H1 (cell line): ENCODE measurements at regions not wholly inside any gene's neighbourhood (a gene's known extent, or its start where the extent isn't known, plus 50 kb on each side); places are given as distances from the start of the nearest gene placed in this dataset.

Experiments used
- CTCF ChIA-PET: fragments of 300-600 bp; sonication (Branson Sonifier 250); formaldehyde crosslinking; loops from one replicate; lab custom pipeline; 2021; ENCODE audit not compliant: partially characterized antibody; lab: Charles Lee
- POLR2A ChIA-PET: fragments of 300-600 bp; sonication (Branson Sonifier 250); formaldehyde crosslinking; loops from one replicate; lab custom pipeline; 2021; ENCODE audit warnings: inconsistent platforms; ENCODE audit not compliant: partially characterized antibody; lab: Charles Lee
- DNase-seq, 2 experiments: peaks; one replicate each; pipeline versions ENCODE4 v3.0.0 to v3.0.0-alpha.2; 2010 to 2022; ENCODE audit warnings: low spot score in 2 of 2, low read depth in 1 of 2, mixed read lengths in 1 of 2
- FAIRE-seq: peaks from 2 replicates; lab custom pipeline; 2011; peaks lifted over from hg19 to GRCh38; lab: Jason Lieb, UNC
- H2AFZ ChIP-seq: 2 replicates; pipeline ENCODE4 v1.8.1; 2012; ENCODE audit warnings: low read length, inconsistent platforms
- H2AK5ac ChIP-seq: 2 replicates; pipeline ENCODE4 v1.6.1; 2013; ENCODE audit warnings: low read depth, low read length
- H2BK120ac ChIP-seq: replicated peaks from 2 replicates; pipeline ENCODE3; 2013; ENCODE audit warnings: low read depth, low read length, inconsistent platforms
- H2BK12ac ChIP-seq: 2 replicates; pipeline ENCODE4 v1.6.1; 2013; ENCODE audit warnings: low read depth, low read length
- H2BK15ac ChIP-seq: 2 replicates; pipeline ENCODE4 v1.6.1; 2013; ENCODE audit warnings: low read length
- H2BK20ac ChIP-seq: 2 replicates; pipeline ENCODE4 v1.6.1; 2013; ENCODE audit warnings: low read length
- H2BK5ac ChIP-seq: 2 replicates; pipeline ENCODE4 v1.6.1; 2013; ENCODE audit warnings: low read depth, low read length
- H3K14ac ChIP-seq: 2 replicates; pipeline ENCODE4 v1.6.1; 2013; ENCODE audit warnings: inconsistent platforms; ENCODE audit not compliant: insufficient read length
- H3K18ac ChIP-seq: 2 replicates; pipeline ENCODE4 v1.6.1; 2013; ENCODE audit warnings: low read length; ENCODE audit errors: extremely low read depth
- H3K23ac ChIP-seq: 2 replicates; pipeline ENCODE4 v1.6.1; 2013; ENCODE audit warnings: inconsistent platforms; ENCODE audit not compliant: insufficient read length
- H3K23me2 ChIP-seq: 2 replicates; pipeline ENCODE4 v1.6.1; 2013; ENCODE audit warnings: low read depth, low read length
- H3K27ac ChIP-seq: 2 replicates; pipeline ENCODE4 v1.6.1; 2011; ENCODE audit warnings: low read depth, low read length, inconsistent platforms
- H3K27me3 ChIP-seq, 4 experiments: replicated peaks in 1 of 4; 1 replicate in 1 of 4; 2 replicates in 3 of 4; pipeline versions ENCODE4 v1.6.1 to v1.8.1; 2011 to 2013; ENCODE audit warnings: low read length in 3 of 4, mild to moderate bottlenecking in 3 of 4, inconsistent platforms in 2 of 4, mixed read lengths in 2 of 4, moderate library complexity in 1 of 4; ENCODE audit not compliant: control insufficient read depth in 3 of 4, insufficient read depth in 3 of 4; ENCODE audit errors: extremely low read depth in 1 of 4
- H3K36me3 ChIP-seq, 4 experiments: 2 replicates each; pipeline versions ENCODE4 v1.6.1 to v1.8.1; 2011 to 2013; ENCODE audit warnings: mild to moderate bottlenecking in 4 of 4, low read length in 3 of 4, moderate library complexity in 2 of 4, control low read depth in 1 of 4, inconsistent platforms in 1 of 4; ENCODE audit not compliant: insufficient read depth in 4 of 4, control insufficient read depth in 2 of 4
- H3K4ac ChIP-seq: replicated peaks from 2 replicates; pipeline ENCODE3; 2013; ENCODE audit warnings: low read length, low read depth, mixed read lengths, inconsistent platforms; ENCODE audit not compliant: insufficient read length
- H3K4me1 ChIP-seq, 4 experiments: replicated peaks in 1 of 4; 1 replicate in 1 of 4; 2 replicates in 3 of 4; pipeline versions ENCODE4 v1.6.1 to v1.8.1; 2011 to 2013; ENCODE audit warnings: low read length in 3 of 4, inconsistent platforms in 2 of 4, mixed read lengths in 1 of 4; ENCODE audit not compliant: insufficient read depth in 4 of 4, control insufficient read depth in 3 of 4
- H3K4me2 ChIP-seq, 2 experiments: 2 replicates each; pipeline versions ENCODE4 v1.6.1 to v1.8.1; 2011 to 2013; ENCODE audit warnings: low read depth in 2 of 2, low read length in 2 of 2, control low read depth in 1 of 2, inconsistent platforms in 1 of 2, mild to moderate bottlenecking in 1 of 2; ENCODE audit not compliant: insufficient read depth in 1 of 2
- H3K4me3 ChIP-seq, 4 experiments: fragments of 200-600, 300-600 bp in 1 of 4; sonication (generic), shearing (Covaris generic), sonication (Bioruptor Twin) in 1 of 4; 2 replicates each; pipeline versions ENCODE4 v1.5.1 to v1.8.1; 2011 to 2016; ENCODE audit warnings: low read length in 4 of 4, low read depth in 3 of 4, control low read depth in 2 of 4, inconsistent platforms in 2 of 4, mild to moderate bottlenecking in 2 of 4, mixed read lengths in 1 of 4, moderate library complexity in 1 of 4; ENCODE audit not compliant: insufficient read depth in 2 of 4; ENCODE audit errors: extremely low read depth in 1 of 4
- H3K56ac ChIP-seq: replicated peaks from 2 replicates; pipeline ENCODE3; 2013; ENCODE audit warnings: low read depth, mild to moderate bottlenecking, mixed read lengths, low read length, inconsistent platforms; ENCODE audit not compliant: insufficient read length
- H3K79me1 ChIP-seq: 2 replicates; pipeline ENCODE4 v1.6.1; 2013; ENCODE audit warnings: low read depth, low read length, control low read depth
- H3K79me2 ChIP-seq, 2 experiments: 2 replicates each; pipeline versions ENCODE4 v1.6.1 to v1.8.1; 2012 to 2013; ENCODE audit warnings: low read length in 2 of 2, mild to moderate bottlenecking in 2 of 2, inconsistent platforms in 1 of 2; ENCODE audit not compliant: insufficient read depth in 2 of 2, control insufficient read depth in 1 of 2
- H3K9ac ChIP-seq, 4 experiments: replicated peaks in 1 of 4; 1 replicate in 1 of 4; 2 replicates in 3 of 4; pipeline versions ENCODE4 v1.6.1 to v1.8.1; 2011 to 2013; ENCODE audit warnings: low read depth in 3 of 4, low read length in 3 of 4, control low read depth in 2 of 4, mild to moderate bottlenecking in 2 of 4, moderate library complexity in 2 of 4, inconsistent platforms in 1 of 4; ENCODE audit errors: extremely low read depth in 1 of 4
- H3K9me3 ChIP-seq, 2 experiments: 2 replicates each; pipeline versions ENCODE4 v1.6.1 to v1.8.1; 2012 to 2013; ENCODE audit warnings: mild to moderate bottlenecking in 2 of 2, moderate library complexity in 2 of 2, control low read depth in 1 of 2, inconsistent platforms in 1 of 2, low read depth in 1 of 2, low read length in 1 of 2, mixed read lengths in 1 of 2; ENCODE audit not compliant: insufficient read depth in 2 of 2
- H4K20me1 ChIP-seq, 2 experiments: replicated peaks in 1 of 2; 2 replicates each; pipeline versions ENCODE3 to v1.8.1; 2011 to 2013; ENCODE audit warnings: inconsistent platforms in 2 of 2, low read length in 2 of 2, mild to moderate bottlenecking in 1 of 2; ENCODE audit not compliant: insufficient read depth in 2 of 2, control insufficient read depth in 1 of 2
- H4K5ac ChIP-seq: 2 replicates; pipeline ENCODE4 v1.6.1; 2013; ENCODE audit warnings: low read length, low read depth, mixed read lengths, inconsistent platforms; ENCODE audit not compliant: insufficient read length
- H4K8ac ChIP-seq: 2 replicates; pipeline ENCODE4 v1.8.0; 2013; ENCODE audit warnings: mild to moderate bottlenecking, moderate library complexity, low read length, inconsistent platforms; ENCODE audit not compliant: insufficient read depth; ENCODE audit errors: extremely low read depth
- H4K91ac ChIP-seq: replicated peaks from 2 replicates; pipeline ENCODE3; 2013; ENCODE audit warnings: low read length, mixed read lengths, inconsistent platforms; ENCODE audit not compliant: insufficient read length
- CREB1 ChIP-seq: IDR thresholded peaks from 2 replicates; pipeline ENCODE4 v1.6.1; 2012; ENCODE audit warnings: inconsistent platforms
- CTBP2 ChIP-seq: IDR thresholded peaks from 2 replicates; pipeline ENCODE4 v1.7.0; 2011; ENCODE audit warnings: borderline replicate concordance, mild to moderate bottlenecking, moderate library complexity, mixed read lengths, low read length; ENCODE audit not compliant: insufficient read depth, insufficient read length
- EGR1 ChIP-seq: IDR thresholded peaks from 2 replicates; pipeline ENCODE4 v1.6.1; 2011; ENCODE audit warnings: low read depth, low read length, borderline replicate concordance
- EZH2 ChIP-seq: fragments of 200-600 bp; sonication (generic); IDR thresholded peaks from 2 replicates; pipeline ENCODE4 v1.7.1; 2012; ENCODE audit warnings: low read depth, mild to moderate bottlenecking, moderate library complexity, low read length, inconsistent platforms; ENCODE audit not compliant: severe bottlenecking
- FOSL1 ChIP-seq: IDR thresholded peaks from 2 replicates; pipeline ENCODE4 v1.6.1; 2011; ENCODE audit warnings: mild to moderate bottlenecking, low read depth, low read length, moderate library complexity; ENCODE audit not compliant: insufficient read depth
- KDM1A ChIP-seq: fragments of 200-600, 300-600 bp; sonication (generic); IDR thresholded peaks from 2 replicates; pipeline ENCODE4 v1.7.1; 2016; ENCODE audit warnings: mild to moderate bottlenecking, low read length, borderline replicate concordance
- KDM4A ChIP-seq: IDR thresholded peaks from one replicate; pipeline ENCODE4 v1.7.1; 2012; ENCODE audit warnings: low read depth, mild to moderate bottlenecking, moderate library complexity, low read length, inconsistent platforms; ENCODE audit not compliant: severe bottlenecking
- MAFK ChIP-seq: IDR thresholded peaks from 2 replicates; pipeline ENCODE4 v1.6.1; 2012; ENCODE audit warnings: low read depth, mild to moderate bottlenecking, improper control_type of control experiment, low read length
- MAX ChIP-seq: IDR thresholded peaks from 2 replicates; pipeline ENCODE4 v1.6.1; 2012; ENCODE audit warnings: inconsistent platforms
- PHF8 ChIP-seq: fragments of 200-600 bp; sonication (generic); conservative IDR thresholded peaks from 2 replicates; pipeline ENCODE4 v1.7.1; 2012; ENCODE audit warnings: low read depth, mild to moderate bottlenecking, inconsistent platforms, low read length, moderate library complexity
- POLR2AphosphoS5 ChIP-seq: IDR thresholded peaks from 2 replicates; pipeline ENCODE4 v1.6.1; 2011; ENCODE audit warnings: low read depth, low read length
- TAF1 ChIP-seq: IDR thresholded peaks from 2 replicates; pipeline ENCODE4 v1.6.1; 2011; ENCODE audit warnings: mild to moderate bottlenecking, low read depth, low read length
- TAF7 ChIP-seq: optimal IDR thresholded peaks from 2 replicates; pipeline ENCODE3; 2011; ENCODE audit warnings: low read depth, mild to moderate bottlenecking, inconsistent platforms, low read length, moderate library complexity, borderline replicate concordance

GRCh38 chr3:166243511-166243910 lies 406.3 kb upstream of the BCHE start:
- no peak overlapping the region for H2BK5ac ChIP-seq
- no peak overlapping the region for H2BK120ac ChIP-seq
- no peak overlapping the region for H3K9ac ChIP-seq
- no peak overlapping the region for H3K4ac ChIP-seq
- H3K9me3 ChIP-seq: peaks cover 0 to 3% of the 10 kb centered on the region in 2 experiments; a peak in 2 of 4 replicates
- peaks cover 0 to 2% (median 0%) of the 10 kb centered on the region in 4 experiments; a peak in 2 of 8 replicates for H3K36me3 ChIP-seq
- H2BK20ac ChIP-seq: no peak overlapping the region
- FAIRE-seq (no peak), DNase-seq (no peak)
- no peak overlapping the region for H3K27ac ChIP-seq
- no peak overlapping the region for H4K5ac ChIP-seq
- H3K79me2 ChIP-seq: no peaks in the 10 kb centered on the region
- H3K27me3 ChIP-seq: no peaks in the 10 kb centered on the region
- no peak overlapping the region for H2AFZ ChIP-seq
- no peak overlapping the region for H3K23ac ChIP-seq
- H3K18ac ChIP-seq: no peak overlapping the region
- no peak overlapping the region for H3K4me2 ChIP-seq
- no peak overlapping the region for H4K8ac ChIP-seq
- H4K91ac ChIP-seq: no peak overlapping the region
- H2BK12ac ChIP-seq: no peak overlapping the region
- no peak overlapping the region for H3K14ac ChIP-seq
- TF ChIP-seq KDM4A (no peak), CTBP2 (no peak), POLR2AphosphoS5 (no peak), TAF7 (no peak), EGR1 (no peak), TAF1 (no peak), CREB1 (no peak), PHF8 (no peak), EZH2 (no peak), MAX (no peak), MAFK (no peak), FOSL1 (no peak), KDM1A (no peak)
- H4K20me1 ChIP-seq: no peaks in the 10 kb centered on the region
- no peak overlapping the region for H2AK5ac ChIP-seq
- no peaks in the 10 kb centered on the region for H3K4me1 ChIP-seq
- ChIA-PET POLR2A (no interaction called here), CTCF (no interaction called here)
- H3K23me2 ChIP-seq: no peaks in the 10 kb centered on the region
- no peak overlapping the region for H3K4me3 ChIP-seq
- no peak overlapping the region for H3K56ac ChIP-seq
- H3K79me1 ChIP-seq: no peaks in the 10 kb centered on the region
- H2BK15ac ChIP-seq: no peak overlapping the region
